Vagina (tissue), 2 donors: ENCODE measurements at regions not wholly inside any gene's neighbourhood (a gene's known extent, or its start where the extent isn't known, plus 50 kb on each side); places are given as distances from the start of the nearest gene placed in this dataset.

Experiments
- DNase-seq, 2 donors: peaks; one replicate each; pipeline ENCODE4 v3.0.0-alpha.2; 2017; ENCODE audit errors: extremely low spot score in 2 of 2
- H3K27ac ChIP-seq: fragments of 200-600 bp; sonication (generic); one replicate; pipeline ENCODE4 v1.5.1; 2019
- H3K27me3 ChIP-seq: fragments of 200-600 bp; sonication (generic); one replicate; pipeline ENCODE4 v1.5.1; 2019
- H3K36me3 ChIP-seq, 2 donors: fragments of 200-600 bp; sonication (generic); one replicate each; pipeline ENCODE4 v1.5.1; 2017 to 2019
- H3K4me1 ChIP-seq: fragments of 200-600 bp; sonication (generic); one replicate; pipeline ENCODE4 v1.5.1; 2019
- H3K4me3 ChIP-seq, 2 donors: fragments of 200-600 bp; sonication (generic); 1 replicate in 1 of 2; 2 replicates in 1 of 2; pipeline ENCODE4 v1.5.1; 2016 to 2019
- H3K9me3 ChIP-seq: fragments of 200-600 bp; sonication (generic); one replicate; pipeline ENCODE4 v1.5.1; 2019
- CTCF ChIP-seq, 3 experiments: fragments of 450-650 bp in 2 of 3; fragments of 200-600 bp in 1 of 3; sonication (generic) in 1 of 3; IDR thresholded peaks; one replicate each; pipeline ENCODE4 v1.5.1; 2017 to 2019; ENCODE audit warnings: antibody characterized with exemption in 3 of 3, mild to moderate bottlenecking in 2 of 3, moderate library complexity in 2 of 3
- POLR2A ChIP-seq, 2 donors: fragments of 450-650 bp; IDR thresholded peaks; one replicate each; pipeline ENCODE4 v1.6.1; 2017; ENCODE audit warnings: antibody characterized with exemption in 2 of 2, mild to moderate bottlenecking in 2 of 2, moderate library complexity in 2 of 2
- POLR2AphosphoS5 ChIP-seq, 2 donors: sonication (generic); formaldehyde crosslinking; IDR thresholded peaks; one replicate each; pipeline ENCODE4 v1.9.0; 2017; ENCODE audit warnings: antibody characterized with exemption in 2 of 2, mild to moderate bottlenecking in 2 of 2, low read depth in 1 of 2; ENCODE audit not compliant: insufficient read depth in 1 of 2
- intact Hi-C: fragments of 100-400 bp; cut with DNase I; formaldehyde crosslinking; loops from one replicate; pipeline ENCODE4 v1.15.1; 2023

GRCh38 chr6:97790926-97791590 is 508.0 kb upstream of the MMS22L start:
- no peaks in the 10 kb centered on the region for H3K4me1 ChIP-seq
- TF ChIP-seq CTCF (IDR thresholded peaks at IDR 0.05), result no peak
- TF ChIP-seq POLR2A (IDR thresholded peaks at IDR 0.05), result no peak
- no peak for TF ChIP-seq POLR2AphosphoS5 (IDR thresholded peaks at IDR 0.05; ENCODE audit: insufficient read depth in 1 of 2, low read depth in 1 of 2)
- H3K27me3 ChIP-seq, result no peaks in the 10 kb centered on the region
- H3K9me3 ChIP-seq, result no peaks in the 10 kb centered on the region
- H3K27ac ChIP-seq, result no peak overlapping the region
- no peak for DNase-seq
- no peaks in the 10 kb centered on the region for H3K36me3 ChIP-seq
- no peak overlapping the region for H3K4me3 ChIP-seq
- intact Hi-C loops, result no loop called here

- TF ChIP-seq POLR2AphosphoS5 (IDR thresholded peaks at IDR 0.05; ENCODE audit: insufficient read depth in 1 of 2, low read depth in 1 of 2), result no peak
- TF ChIP-seq CTCF (IDR thresholded peaks at IDR 0.05), result no peak
- TF ChIP-seq POLR2A (IDR thresholded peaks at IDR 0.05), result no peak
- Histone ChIP-seq H3K27ac (no peak overlapping the region), H3K4me1 (no peaks in the 10 kb centered on the region), H3K36me3 (no peaks in the 10 kb centered on the region), H3K4me3 (no peak overlapping the region), H3K9me3 (no peaks in the 10 kb centered on the region), H3K27me3 (no peaks in the 10 kb centered on the region)
- no peak for DNase-seq
- intact Hi-C loops, result loop anchor here (5.0 kb wide), 1 partner anchor 1847 kb away; no protein-coding TSS in a partner anchor
Observed at GRCh38 chr6:97805596-97805995, 522.6 kb upstream of the MMS22L start.

- H3K9me3 ChIP-seq, result no peaks in the 10 kb centered on the region
- no peak overlapping the region for H3K27ac ChIP-seq
- no peak for TF ChIP-seq CTCF (IDR thresholded peaks at IDR 0.05)
- TF ChIP-seq POLR2AphosphoS5 (IDR thresholded peaks at IDR 0.05; ENCODE audit: insufficient read depth in 1 of 2, low read depth in 1 of 2), result no peak
- TF ChIP-seq POLR2A (IDR thresholded peaks at IDR 0.05), result no peak
- H3K27me3 ChIP-seq, result no peaks in the 10 kb centered on the region
- no peaks in the 10 kb centered on the region for H3K4me1 ChIP-seq
- no peak overlapping the region for H3K4me3 ChIP-seq
- no peak for DNase-seq
- intact Hi-C loops, result no loop called here
- H3K36me3 ChIP-seq, result no peaks in the 10 kb centered on the region
Observed at GRCh38 chr6:97812940-97813339, 529.9 kb upstream of the MMS22L start.

- intact Hi-C loops, result no loop called here
- no peaks in the 10 kb centered on the region for H3K4me1 ChIP-seq
- TF ChIP-seq POLR2AphosphoS5 (IDR thresholded peaks at IDR 0.05; ENCODE audit: insufficient read depth in 1 of 2, low read depth in 1 of 2), result no peak
- no peak for TF ChIP-seq POLR2A (IDR thresholded peaks at IDR 0.05)
- TF ChIP-seq CTCF (IDR thresholded peaks at IDR 0.05), result no peak
Observed at GRCh38 chr6:97813889-97814567, 531.0 kb upstream of the MMS22L start.

GRCh38 chr6:97815301-97815812 is 532.3 kb upstream of the MMS22L start:
- no peak for DNase-seq
- no peak overlapping the region for H3K27ac ChIP-seq
- H3K4me3 ChIP-seq, result no peak overlapping the region
- H3K27me3 ChIP-seq, result no peaks in the 10 kb centered on the region
- no peaks in the 10 kb centered on the region for H3K4me1 ChIP-seq
- H3K36me3 ChIP-seq, result no peaks in the 10 kb centered on the region
- H3K9me3 ChIP-seq, result no peaks in the 10 kb centered on the region
- TF ChIP-seq POLR2AphosphoS5 (IDR thresholded peaks at IDR 0.05; ENCODE audit: insufficient read depth in 1 of 2, low read depth in 1 of 2) (no peak), POLR2A (IDR thresholded peaks at IDR 0.05) (no peak), CTCF (IDR thresholded peaks at IDR 0.05) (no peak)
- intact Hi-C loops, result no loop called here

More at GRCh38 chr6:97813889-97814567, 531.0 kb upstream of the MMS22L start:
- Histone ChIP-seq H3K27ac (no peak overlapping the region), H3K27me3 (no peaks in the 10 kb centered on the region), H3K4me3 (no peak overlapping the region), H3K9me3 (no peaks in the 10 kb centered on the region), H3K36me3 (no peaks in the 10 kb centered on the region)
- no peak for DNase-seq
